ENCODE measurements at regions not wholly inside any gene's neighbourhood (a gene's known extent, or its start where the extent isn't known, plus 50 kb on each side); places are given as distances from the start of the nearest gene placed in this dataset.

- TF ChIP-seq, protein P1, sequence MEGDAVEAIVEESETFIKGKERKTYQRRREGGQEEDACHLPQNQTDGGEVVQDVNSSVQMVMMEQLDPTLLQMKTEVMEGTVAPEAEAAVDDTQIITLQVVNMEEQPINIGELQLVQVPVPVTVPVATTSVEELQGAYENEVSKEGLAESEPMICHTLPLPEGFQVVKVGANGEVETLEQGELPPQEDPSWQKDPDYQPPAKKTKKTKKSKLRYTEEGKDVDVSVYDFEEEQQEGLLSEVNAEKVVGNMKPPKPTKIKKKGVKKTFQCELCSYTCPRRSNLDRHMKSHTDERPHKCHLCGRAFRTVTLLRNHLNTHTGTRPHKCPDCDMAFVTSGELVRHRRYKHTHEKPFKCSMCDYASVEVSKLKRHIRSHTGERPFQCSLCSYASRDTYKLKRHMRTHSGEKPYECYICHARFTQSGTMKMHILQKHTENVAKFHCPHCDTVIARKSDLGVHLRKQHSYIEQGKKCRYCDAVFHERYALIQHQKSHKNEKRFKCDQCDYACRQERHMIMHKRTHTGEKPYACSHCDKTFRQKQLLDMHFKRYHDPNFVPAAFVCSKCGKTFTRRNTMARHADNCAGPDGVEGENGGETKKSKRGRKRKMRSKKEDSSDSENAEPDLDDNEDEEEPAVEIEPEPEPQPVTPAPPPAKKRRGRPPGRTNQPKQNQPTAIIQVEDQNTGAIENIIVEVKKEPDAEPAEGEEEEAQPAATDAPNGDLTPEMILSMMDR (IDR thresholded peaks at IDR 0.05) = no peak
- TF ChIP-seq POLR2A (IDR thresholded peaks at IDR 0.05; ENCODE audit: low read depth) (no peak), EP300 (IDR thresholded peaks at IDR 0.05) (no peak)
Measured at GRCh38 chr13:70895599-70895998, 787.3 kb upstream of the KLHL1 start.

Data from esophagus muscularis mucosa (tissue), 4 donors.